ENCODE measurements at regions not wholly inside any gene's neighbourhood (a gene's known extent, or its start where the extent isn't known, plus 50 kb on each side); places are given as distances from the start of the nearest gene placed in this dataset.
"Not testable (repeated sequence)": the region's sequence is repeated elsewhere in the genome, so short reads cannot be mapped to it uniquely, and the experiment has no call there.

- H3K9ac ChIP-seq: no peak overlapping the region
- H3K4me3 ChIP-seq (IDR thresholded peaks at IDR 0.05; ENCODE audit: insufficient read depth, low read depth, low read length): no peak overlapping the region
- no peaks in the 10 kb centered on the region for H3K36me3 ChIP-seq (ENCODE audit: insufficient read depth)
- H2AFZ ChIP-seq (ENCODE audit: low read depth): no peak overlapping the region
- no peaks in the 10 kb centered on the region for H3K79me2 ChIP-seq (ENCODE audit: insufficient read depth, low read depth)
- no peak overlapping the region for H3K4me2 ChIP-seq
- H3K27ac ChIP-seq: no peak overlapping the region
- no peaks in the 10 kb centered on the region for H3K27me3 ChIP-seq (ENCODE audit: insufficient read depth, low read depth)
- no peaks in the 10 kb centered on the region for H3K4me1 ChIP-seq (ENCODE audit: low read depth, poor library complexity, severe bottlenecking)
- no peaks in the 10 kb centered on the region for H4K20me1 ChIP-seq (ENCODE audit: insufficient read depth)
- TF ChIP-seq, protein P1, sequence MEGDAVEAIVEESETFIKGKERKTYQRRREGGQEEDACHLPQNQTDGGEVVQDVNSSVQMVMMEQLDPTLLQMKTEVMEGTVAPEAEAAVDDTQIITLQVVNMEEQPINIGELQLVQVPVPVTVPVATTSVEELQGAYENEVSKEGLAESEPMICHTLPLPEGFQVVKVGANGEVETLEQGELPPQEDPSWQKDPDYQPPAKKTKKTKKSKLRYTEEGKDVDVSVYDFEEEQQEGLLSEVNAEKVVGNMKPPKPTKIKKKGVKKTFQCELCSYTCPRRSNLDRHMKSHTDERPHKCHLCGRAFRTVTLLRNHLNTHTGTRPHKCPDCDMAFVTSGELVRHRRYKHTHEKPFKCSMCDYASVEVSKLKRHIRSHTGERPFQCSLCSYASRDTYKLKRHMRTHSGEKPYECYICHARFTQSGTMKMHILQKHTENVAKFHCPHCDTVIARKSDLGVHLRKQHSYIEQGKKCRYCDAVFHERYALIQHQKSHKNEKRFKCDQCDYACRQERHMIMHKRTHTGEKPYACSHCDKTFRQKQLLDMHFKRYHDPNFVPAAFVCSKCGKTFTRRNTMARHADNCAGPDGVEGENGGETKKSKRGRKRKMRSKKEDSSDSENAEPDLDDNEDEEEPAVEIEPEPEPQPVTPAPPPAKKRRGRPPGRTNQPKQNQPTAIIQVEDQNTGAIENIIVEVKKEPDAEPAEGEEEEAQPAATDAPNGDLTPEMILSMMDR (conservative IDR thresholded peaks at IDR 0.05; ENCODE audit: low read depth, low read length): no peak
These were observed 686.0 kb upstream of the MMS22L start for GRCh38 chr6:97969065-97969464.

DNA sequence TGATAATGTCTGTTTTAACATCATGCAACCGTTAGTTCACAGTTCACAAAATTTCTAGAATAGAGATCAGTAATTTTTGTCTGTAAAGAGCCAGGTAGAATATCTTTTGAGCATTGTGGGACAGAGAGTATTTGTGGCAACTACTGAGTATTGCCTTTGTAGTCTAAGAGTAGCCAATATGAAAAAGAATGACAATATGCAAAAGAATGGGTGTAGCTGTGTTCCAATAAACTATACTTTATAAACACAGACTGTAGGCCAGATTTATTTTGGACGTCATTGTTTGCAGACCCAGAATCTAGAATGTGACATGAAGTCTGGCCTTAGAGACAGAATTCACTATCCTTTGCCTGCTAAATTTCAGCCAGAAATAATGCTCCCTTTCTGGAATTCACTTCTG, 694.1 kb upstream of the MMS22L start:
- Histone ChIP-seq H3K27me3 (ENCODE audit: insufficient read depth, low read depth) (no peaks in the 10 kb centered on the region), H3K4me3 (IDR thresholded peaks at IDR 0.05; ENCODE audit: insufficient read depth, low read depth, low read length) (no peak overlapping the region), H3K79me2 (ENCODE audit: insufficient read depth, low read depth) (no peaks in the 10 kb centered on the region), H3K4me2 (no peak overlapping the region), H2AFZ (ENCODE audit: low read depth) (no peak overlapping the region), H4K20me1 (ENCODE audit: insufficient read depth) (no peaks in the 10 kb centered on the region), H3K36me3 (ENCODE audit: insufficient read depth) (no peaks in the 10 kb centered on the region), H3K27ac (no peak overlapping the region), H3K9ac (no peak overlapping the region), H3K4me1 (ENCODE audit: low read depth, poor library complexity, severe bottlenecking) (no peaks in the 10 kb centered on the region)
- TF ChIP-seq, protein P1 (conservative IDR thresholded peaks at IDR 0.05; ENCODE audit: low read depth, low read length): no peak

DNA sequence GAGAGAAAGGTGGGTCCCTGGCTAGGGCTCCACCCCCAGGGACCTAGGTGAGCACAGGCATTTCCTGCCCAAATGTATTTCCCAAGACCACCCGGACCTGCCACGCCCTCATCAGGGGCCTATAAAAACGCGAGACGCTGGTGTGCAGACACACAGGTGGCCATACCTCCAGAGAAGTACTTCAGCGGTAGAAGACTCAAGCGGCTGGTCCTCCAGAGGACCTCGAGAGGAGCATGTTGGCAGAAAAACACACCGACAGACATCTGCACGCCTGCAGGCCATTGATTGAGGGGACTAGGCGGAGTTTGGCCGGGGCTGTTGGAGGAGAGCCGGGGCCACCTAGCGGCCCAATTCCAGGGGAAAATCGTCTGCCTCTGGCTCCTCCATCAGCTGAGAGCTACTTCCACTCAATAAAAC, 695.8 kb upstream of the MMS22L start:
- no peak overlapping the region for H3K9ac ChIP-seq
- no peak overlapping the region for H3K27ac ChIP-seq
- TF ChIP-seq, protein P1 (conservative IDR thresholded peaks at IDR 0.05; ENCODE audit: low read depth, low read length): no peak
- no peaks in the 10 kb centered on the region for H3K4me1 ChIP-seq (ENCODE audit: low read depth, poor library complexity, severe bottlenecking)
- H3K27me3 ChIP-seq (ENCODE audit: insufficient read depth, low read depth): no peaks in the 10 kb centered on the region
- H4K20me1 ChIP-seq (ENCODE audit: insufficient read depth): no peaks in the 10 kb centered on the region
- no peaks in the 10 kb centered on the region for H3K79me2 ChIP-seq (ENCODE audit: insufficient read depth, low read depth)
- no peak overlapping the region for H2AFZ ChIP-seq (ENCODE audit: low read depth)
- no peaks in the 10 kb centered on the region for H3K36me3 ChIP-seq (ENCODE audit: insufficient read depth)
- H3K4me3 ChIP-seq (IDR thresholded peaks at IDR 0.05; ENCODE audit: insufficient read depth, low read depth, low read length): no peak overlapping the region
- H3K4me2 ChIP-seq: no peak overlapping the region

- H3K36me3 ChIP-seq (ENCODE audit: insufficient read depth); H3K27ac ChIP-seq; H3K4me2 ChIP-seq; H2AFZ ChIP-seq (ENCODE audit: low read depth); H4K20me1 ChIP-seq (ENCODE audit: insufficient read depth); H3K79me2 ChIP-seq (ENCODE audit: insufficient read depth, low read depth); H3K27me3 ChIP-seq (ENCODE audit: insufficient read depth, low read depth); H3K4me1 ChIP-seq (ENCODE audit: low read depth, poor library complexity, severe bottlenecking); H3K4me3 ChIP-seq (IDR thresholded peaks at IDR 0.05; ENCODE audit: insufficient read depth, low read depth, low read length); H3K9ac ChIP-seq: not testable (repeated sequence)
These were observed 696.3 kb upstream of the MMS22L start for GRCh38 chr6:97979285-97979684.

- TF ChIP-seq, protein P1 (conservative IDR thresholded peaks at IDR 0.05; ENCODE audit: low read depth, low read length): no peak
- H3K4me3 ChIP-seq (IDR thresholded peaks at IDR 0.05; ENCODE audit: insufficient read depth, low read depth, low read length): no peak overlapping the region
- no peaks in the 10 kb centered on the region for H3K79me2 ChIP-seq (ENCODE audit: insufficient read depth, low read depth)
- H3K4me2 ChIP-seq: no peak overlapping the region
- H3K27ac ChIP-seq: no peak overlapping the region
- H2AFZ ChIP-seq (ENCODE audit: low read depth): no peak overlapping the region
- H3K27me3 ChIP-seq (ENCODE audit: insufficient read depth, low read depth): no peaks in the 10 kb centered on the region
- H3K36me3 ChIP-seq (ENCODE audit: insufficient read depth): no peaks in the 10 kb centered on the region
- H4K20me1 ChIP-seq (ENCODE audit: insufficient read depth): no peaks in the 10 kb centered on the region
- no peaks in the 10 kb centered on the region for H3K4me1 ChIP-seq (ENCODE audit: low read depth, poor library complexity, severe bottlenecking)
- H3K9ac ChIP-seq: no peak overlapping the region
These were observed 706.4 kb upstream of the MMS22L start for GRCh38 chr6:97989451-97989850.

Measured in KMS-11 (cell line).